ENCODE measurements at regions not wholly inside any gene's neighbourhood (a gene's known extent, or its start where the extent isn't known, plus 50 kb on each side); places are given as distances from the start of the nearest gene placed in this dataset.

- Histone ChIP-seq H4K20me1 (ENCODE audit: low read depth, low read length) (no peaks in the 10 kb centered on the region), H2AFZ (ENCODE audit: low read depth, low read length, severe bottlenecking) (no peak overlapping the region), H3F3A (ENCODE audit: insufficient read depth) (no peaks in the 10 kb centered on the region), H3K27me3 (ENCODE audit: low read length) (0 out of 2 replicates have a peak, but pooled peaks cover under 1% of the 10 kb centered on the region), H3K36me3 (ENCODE audit: low read length) (no peaks in the 10 kb centered on the region), H3K79me2 (ENCODE audit: insufficient read depth, low read length) (no peaks in the 10 kb centered on the region), H3K9me3 (ENCODE audit: insufficient read depth, low read length) (no peaks in the 10 kb centered on the region), H3K4me3 (ENCODE audit: insufficient read depth, low read length, poor library complexity, severe bottlenecking) (no peak overlapping the region), H3K4me2 (ENCODE audit: low read depth, low read length, poor library complexity, severe bottlenecking) (no peak overlapping the region), H3K9ac (ENCODE audit: low read length) (no peak overlapping the region), H3K9me2 (replicated peaks; ENCODE audit: insufficient read depth, low read length) (no peaks in the 10 kb centered on the region), H3K27ac (ENCODE audit: low read depth, low read length) (no peak overlapping the region)
- TF ChIP-seq CTCF (IDR thresholded peaks at IDR 0.05; ENCODE audit: insufficient read depth, low read length, poor library complexity, severe bottlenecking) (no peak), EZH2phosphoT487 (conservative IDR thresholded peaks at IDR 0.05; ENCODE audit: low read length) (no peak)
Observed at GRCh38 chr10:80760914-80761371, 223.2 kb downstream of the SH2D4B start.

GRCh38 chr10:80767963-80768362, 230.3 kb downstream of the SH2D4B start:
- TF ChIP-seq CTCF (IDR thresholded peaks at IDR 0.05; ENCODE audit: insufficient read depth, low read length, poor library complexity, severe bottlenecking): no peak
- TF ChIP-seq EZH2phosphoT487 (conservative IDR thresholded peaks at IDR 0.05; ENCODE audit: low read length): no peak
- H4K20me1 ChIP-seq (ENCODE audit: low read depth, low read length): no peaks in the 10 kb centered on the region
- no peak overlapping the region for H2AFZ ChIP-seq (ENCODE audit: low read depth, low read length, severe bottlenecking)
- H3K27me3 ChIP-seq (ENCODE audit: low read length): no peaks in the 10 kb centered on the region
- H3K9me2 ChIP-seq (replicated peaks; ENCODE audit: insufficient read depth, low read length): no peaks in the 10 kb centered on the region
- H3K4me2 ChIP-seq (ENCODE audit: low read depth, low read length, poor library complexity, severe bottlenecking): no peak overlapping the region
- no peak overlapping the region for H3K27ac ChIP-seq (ENCODE audit: low read depth, low read length)
- no peaks in the 10 kb centered on the region for H3K79me2 ChIP-seq (ENCODE audit: insufficient read depth, low read length)
- no peaks in the 10 kb centered on the region for H3K36me3 ChIP-seq (ENCODE audit: low read length)
- no peaks in the 10 kb centered on the region for H3K9me3 ChIP-seq (ENCODE audit: insufficient read depth, low read length)
- no peak overlapping the region for H3K9ac ChIP-seq (ENCODE audit: low read length)
- H3F3A ChIP-seq (ENCODE audit: insufficient read depth): no peaks in the 10 kb centered on the region
- H3K4me3 ChIP-seq (ENCODE audit: insufficient read depth, low read length, poor library complexity, severe bottlenecking): no peak overlapping the region

GRCh38 chr10:80769700-80770160, 232.0 kb downstream of the SH2D4B start:
- Histone ChIP-seq H3K9me2 (replicated peaks; ENCODE audit: insufficient read depth, low read length) (no peaks in the 10 kb centered on the region), H3K9me3 (ENCODE audit: insufficient read depth, low read length) (no peaks in the 10 kb centered on the region), H3F3A (ENCODE audit: insufficient read depth) (no peaks in the 10 kb centered on the region), H3K27ac (ENCODE audit: low read depth, low read length) (no peak overlapping the region), H4K20me1 (ENCODE audit: low read depth, low read length) (no peaks in the 10 kb centered on the region), H3K27me3 (ENCODE audit: low read length) (no peaks in the 10 kb centered on the region), H3K4me3 (ENCODE audit: insufficient read depth, low read length, poor library complexity, severe bottlenecking) (no peak overlapping the region), H3K79me2 (ENCODE audit: insufficient read depth, low read length) (no peaks in the 10 kb centered on the region), H3K4me2 (ENCODE audit: low read depth, low read length, poor library complexity, severe bottlenecking) (no peak overlapping the region), H3K36me3 (ENCODE audit: low read length) (no peaks in the 10 kb centered on the region), H3K9ac (ENCODE audit: low read length) (no peak overlapping the region), H2AFZ (ENCODE audit: low read depth, low read length, severe bottlenecking) (no peak overlapping the region)
- TF ChIP-seq CTCF (IDR thresholded peaks at IDR 0.05; ENCODE audit: insufficient read depth, low read length, poor library complexity, severe bottlenecking): no peak
- no peak for TF ChIP-seq EZH2phosphoT487 (conservative IDR thresholded peaks at IDR 0.05; ENCODE audit: low read length)

Data from SU-DHL-6 (cell line).